RPMI7951 (cell line): ENCODE measurements at regions not wholly inside any gene's neighbourhood (a gene's known extent, or its start where the extent isn't known, plus 50 kb on each side); places are given as distances from the start of the nearest gene placed in this dataset.
"Not testable (repeated sequence)": the region's sequence is repeated elsewhere in the genome, so short reads cannot be mapped to it uniquely, and the experiment has no call there.

ENCODE experiments used
- DNase-seq: peaks from one replicate; pipeline ENCODE4 v3.0.0-alpha.2; 2012; ENCODE audit warnings: low read depth

DNA sequence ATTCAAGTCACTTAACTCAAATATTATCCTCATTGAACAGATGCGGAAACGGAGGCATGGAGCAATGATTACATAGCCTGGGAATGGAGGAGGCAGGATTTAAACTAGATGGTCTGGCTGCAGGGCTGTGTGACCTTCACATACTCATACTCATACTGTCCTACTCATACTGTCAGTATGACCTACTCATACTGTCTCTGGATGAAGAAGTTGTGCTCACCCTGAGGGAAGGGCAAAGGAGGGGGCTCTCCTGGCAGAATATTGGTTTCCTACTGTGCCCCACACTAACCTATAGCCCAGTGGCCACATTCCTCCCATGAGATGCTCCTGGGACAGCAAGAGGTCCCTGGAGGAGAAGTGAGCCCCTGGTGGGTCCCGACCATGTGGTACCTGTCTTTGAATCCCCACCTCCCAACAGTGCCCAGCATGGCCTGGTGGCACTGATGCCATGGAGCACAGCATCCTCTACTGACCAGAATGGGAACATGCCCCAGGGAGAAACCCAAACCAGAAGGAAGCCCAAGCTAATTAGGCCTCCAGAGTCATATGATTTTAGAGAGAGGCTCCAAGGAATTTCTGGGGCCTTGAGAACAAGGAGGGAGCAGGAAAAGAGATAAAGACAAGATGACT, 197.3 kb upstream of the SDK2 start:
- no peak for DNase-seq

DNA sequence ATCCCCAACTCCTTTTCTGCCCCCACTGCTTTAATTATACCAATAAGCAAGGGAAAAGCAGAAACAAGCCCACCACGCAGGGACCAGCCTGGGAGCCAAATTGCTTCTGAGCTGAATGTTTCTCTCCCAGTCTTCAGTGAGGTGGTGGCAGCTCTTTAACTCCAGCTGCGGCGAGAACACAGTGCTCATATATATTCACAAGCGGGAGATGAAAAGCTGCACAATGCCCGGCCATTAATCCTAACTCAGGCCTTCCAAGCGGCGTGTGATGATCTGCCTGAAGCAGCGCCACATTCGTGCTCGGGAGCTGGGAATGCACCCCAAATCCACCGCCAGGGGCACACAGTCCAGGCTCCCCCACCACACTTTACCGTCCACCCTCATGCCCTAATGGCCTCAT, 203.7 kb upstream of the SDK2 start:
- DNase-seq, result no peak

DNA sequence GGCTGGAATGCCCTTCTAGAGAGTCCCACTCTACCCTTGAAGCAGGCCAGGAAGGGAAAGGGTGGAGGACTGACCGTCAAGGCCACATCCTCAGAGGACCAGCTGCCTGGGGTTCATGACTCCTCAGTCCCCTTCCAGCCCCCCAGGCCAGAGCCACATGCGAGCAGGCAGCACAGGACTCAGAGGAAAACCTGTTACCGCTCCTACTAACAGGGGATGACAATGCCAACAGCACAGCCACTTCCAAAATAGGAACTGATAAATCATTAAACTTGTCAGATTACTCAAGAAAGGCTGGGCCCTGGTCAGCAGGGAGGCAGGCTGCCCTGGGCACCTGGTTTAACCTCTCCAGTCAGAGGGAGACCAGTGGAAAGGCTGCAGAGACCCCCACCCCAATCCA, 206.2 kb upstream of the SDK2 start:
- no peak for DNase-seq

DNA sequence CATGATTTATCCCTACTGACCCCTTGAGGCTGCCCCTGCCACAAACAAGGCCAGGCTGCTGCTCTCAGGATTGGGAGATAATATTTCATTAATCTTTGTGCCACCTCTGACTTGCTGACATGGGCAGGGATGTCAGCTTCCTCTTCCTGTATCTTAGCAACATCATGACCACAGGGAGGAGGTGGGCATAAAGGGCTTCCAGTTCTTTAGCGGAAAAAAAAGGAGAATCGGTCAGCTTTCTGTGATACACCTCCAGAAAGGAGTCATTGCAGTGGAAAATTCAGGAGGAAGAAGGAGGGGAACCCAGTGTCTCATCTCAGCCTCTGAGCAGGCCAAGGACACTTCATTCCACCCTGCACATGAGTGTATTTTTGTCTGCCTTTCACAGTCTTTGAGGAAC, 206.8 kb upstream of the SDK2 start:
- DNase-seq, result no peak

DNA sequence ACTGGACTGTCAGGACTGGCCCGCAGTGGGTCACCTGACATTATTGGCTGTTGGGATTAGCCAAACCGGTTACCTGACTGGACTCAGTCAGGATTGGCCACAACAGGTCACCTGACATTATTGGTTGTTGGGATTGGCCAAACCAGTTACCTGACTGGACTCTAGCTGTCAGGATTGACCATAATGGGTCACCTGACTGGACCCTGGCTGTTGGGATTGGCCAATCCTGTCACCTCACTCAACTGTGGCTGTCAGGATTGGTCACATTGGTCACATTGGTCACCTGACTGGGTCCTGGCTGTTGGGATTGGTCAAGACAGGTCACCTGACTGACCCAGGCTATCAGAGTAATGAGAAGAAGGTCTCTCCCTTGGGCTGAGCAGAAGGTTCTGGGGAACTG, 207.7 kb upstream of the SDK2 start:
- no peak for DNase-seq

DNA sequence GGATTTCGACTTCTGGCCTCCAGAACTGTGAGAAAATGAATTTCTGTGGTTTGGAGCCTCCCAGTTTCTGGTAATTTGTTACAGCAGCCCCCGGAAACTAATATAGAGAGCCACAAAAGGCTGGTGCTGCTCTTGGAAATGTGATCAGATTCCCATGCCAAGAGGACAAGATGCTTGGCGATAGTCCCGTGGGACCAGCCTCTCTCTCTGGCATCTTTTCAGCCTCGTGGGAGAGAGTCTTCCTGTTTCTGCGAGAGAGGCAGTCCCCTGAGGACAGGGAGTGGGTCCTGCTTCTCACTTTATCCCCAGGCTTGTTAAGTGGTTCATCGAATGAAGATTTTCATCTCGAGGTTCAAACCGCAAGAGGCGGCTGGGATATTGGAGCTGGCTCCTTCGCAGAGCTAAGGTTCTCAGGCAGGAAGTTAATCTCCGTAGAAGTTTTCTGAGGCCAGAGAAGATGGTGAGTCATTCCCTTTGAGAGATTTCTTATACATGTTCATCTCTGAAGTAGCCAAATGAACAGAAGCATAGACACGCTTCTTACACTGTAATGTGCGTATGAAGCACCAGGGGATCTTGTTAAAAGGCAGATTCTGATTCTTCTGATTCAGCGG, 211.6 kb upstream of the SDK2 start:
- peak; percentile 48 for DNase-seq

DNA sequence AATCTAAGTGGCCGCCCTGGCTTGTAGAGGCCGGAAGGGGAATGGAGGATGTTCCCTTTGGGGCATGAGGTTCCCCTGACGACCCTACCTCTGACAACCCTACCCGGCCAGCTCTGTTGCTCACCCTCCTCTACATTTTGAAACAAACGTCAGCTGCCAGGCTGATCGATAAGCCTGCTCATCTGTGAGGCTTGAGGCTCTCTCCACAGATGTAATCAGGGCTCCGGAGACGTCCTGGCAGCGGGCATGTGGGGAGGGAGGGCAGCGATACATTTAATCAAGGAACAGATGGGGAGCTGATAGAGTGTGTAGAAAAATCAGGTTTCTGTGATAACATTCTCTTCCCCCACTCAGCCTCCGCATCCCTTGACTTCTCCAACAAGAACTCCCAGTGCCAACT, 212.3 kb upstream of the SDK2 start:
- DNase-seq, result no peak

DNA sequence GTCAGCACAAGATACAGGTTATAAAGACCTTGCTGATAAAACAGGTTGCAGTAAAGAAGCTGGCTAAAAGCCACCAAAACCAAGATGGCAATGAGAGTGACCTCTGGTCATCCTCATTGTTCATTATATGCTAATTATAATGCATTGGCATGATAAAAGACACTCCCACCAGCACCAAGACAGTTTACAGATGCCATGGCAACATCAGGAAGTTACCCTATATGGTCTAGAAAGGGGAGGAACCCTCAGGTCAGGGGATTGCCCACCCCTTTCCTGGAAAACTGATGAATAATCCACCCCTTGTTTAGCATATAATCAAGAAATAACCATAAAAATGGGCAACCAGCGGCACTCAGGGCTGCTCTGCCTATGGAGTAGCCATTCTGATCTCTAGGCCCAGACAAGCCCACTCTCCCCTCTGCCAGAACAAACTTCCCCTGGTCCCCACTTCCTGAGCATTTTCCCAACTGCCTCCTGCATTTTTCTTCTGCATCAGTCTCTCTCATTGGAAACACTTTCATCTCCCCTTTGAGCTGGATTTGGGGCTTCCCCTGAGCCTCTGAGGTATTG, 215.3 kb upstream of the SDK2 start:
- not testable (repeated sequence) for DNase-seq

DNA sequence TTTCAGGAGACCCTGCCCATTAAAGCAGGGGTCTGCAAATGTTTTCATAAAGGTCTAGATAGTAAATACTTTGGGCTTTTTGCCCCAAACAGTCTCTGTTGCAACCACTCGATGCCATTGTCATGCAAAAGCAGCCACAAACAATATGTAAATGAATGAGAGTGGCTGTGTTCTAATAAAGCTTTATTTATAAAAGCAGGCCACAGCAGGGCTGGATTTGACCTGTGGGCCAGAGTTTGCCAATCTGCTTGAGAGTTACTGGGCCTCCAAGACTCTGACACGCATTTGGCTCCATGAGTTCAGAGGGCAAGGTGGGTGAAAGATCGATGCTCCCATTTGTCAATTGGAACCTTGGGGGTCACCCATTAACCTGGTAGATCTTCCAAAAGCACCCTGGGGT, 217.3 kb upstream of the SDK2 start:
- no peak for DNase-seq

DNA sequence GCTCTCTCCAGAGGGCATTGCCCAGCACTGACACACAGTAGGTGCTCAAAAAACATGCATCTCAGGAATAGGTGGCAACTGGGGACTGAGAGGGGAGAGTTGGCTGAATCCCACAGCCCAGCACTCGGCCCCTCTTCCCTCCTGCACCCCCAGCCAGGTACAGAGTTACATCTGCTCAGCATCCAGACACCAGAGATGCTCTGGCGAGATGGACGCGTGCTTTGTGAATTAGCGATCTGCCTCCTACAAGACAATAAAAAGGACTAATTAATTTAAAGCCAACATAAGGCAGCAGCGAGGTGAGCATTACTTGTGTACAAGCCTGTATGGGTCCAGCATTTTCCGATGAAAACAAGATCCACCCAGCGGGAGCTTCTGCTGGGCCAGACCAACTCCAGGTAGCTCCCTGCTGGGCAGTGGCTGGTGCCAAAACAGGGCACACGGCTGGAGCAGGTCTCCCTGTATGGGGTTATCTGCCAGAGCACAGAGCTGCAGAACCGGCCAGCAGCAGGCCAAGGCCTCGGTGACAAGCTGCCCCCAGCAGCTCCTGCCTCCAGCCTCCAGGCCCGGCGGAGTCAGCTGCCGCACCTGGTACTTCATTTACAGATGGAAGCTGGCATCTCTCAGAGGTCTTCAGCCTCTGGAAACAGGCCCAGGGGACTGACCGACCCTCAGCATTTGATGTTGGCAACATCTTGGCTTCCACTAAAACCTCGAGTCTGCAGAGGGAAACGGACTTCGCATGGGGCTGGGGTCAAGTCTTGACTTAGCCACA, 219.7 kb upstream of the SDK2 start:
- DNase-seq, result no peak

DNA sequence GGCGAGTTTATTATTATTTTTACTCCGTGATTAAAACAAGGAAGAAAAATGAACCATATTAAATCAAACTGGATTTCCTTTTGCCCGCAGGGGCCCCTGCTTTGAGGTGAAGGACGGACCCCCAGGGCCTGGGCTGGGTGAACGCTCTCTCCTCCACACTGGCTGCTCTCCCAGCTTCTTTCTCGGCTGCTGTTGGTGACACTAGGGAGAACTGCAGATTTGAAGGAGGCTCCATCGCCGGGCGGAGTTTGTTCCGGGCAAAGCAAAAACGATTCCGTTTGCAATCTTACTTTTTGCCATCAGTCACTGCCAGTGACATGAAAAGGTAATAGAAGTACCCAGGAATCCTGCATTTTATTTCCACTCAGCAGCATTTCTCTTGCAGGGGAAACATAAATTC, 221.6 kb upstream of the SDK2 start:
- no peak for DNase-seq

DNA sequence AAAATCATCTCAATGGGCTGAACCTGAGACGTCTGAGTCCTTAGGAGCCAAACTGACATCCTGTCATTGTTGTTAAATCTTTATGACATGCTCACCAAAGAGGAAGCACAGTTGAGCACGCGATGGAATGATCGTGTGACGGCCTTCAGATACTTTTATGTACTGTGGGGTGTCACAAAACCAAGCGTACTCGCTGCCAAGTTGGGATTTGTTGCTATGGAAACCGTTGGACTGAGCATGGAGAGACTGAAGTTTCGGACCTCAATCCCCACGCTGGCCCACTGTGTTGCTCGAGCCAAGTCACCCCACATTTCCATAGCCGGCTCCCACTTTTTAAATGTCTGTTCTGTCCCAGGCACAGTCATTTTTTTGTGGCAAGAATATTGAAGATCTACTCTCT, 222.8 kb upstream of the SDK2 start:
- no peak for DNase-seq

DNA sequence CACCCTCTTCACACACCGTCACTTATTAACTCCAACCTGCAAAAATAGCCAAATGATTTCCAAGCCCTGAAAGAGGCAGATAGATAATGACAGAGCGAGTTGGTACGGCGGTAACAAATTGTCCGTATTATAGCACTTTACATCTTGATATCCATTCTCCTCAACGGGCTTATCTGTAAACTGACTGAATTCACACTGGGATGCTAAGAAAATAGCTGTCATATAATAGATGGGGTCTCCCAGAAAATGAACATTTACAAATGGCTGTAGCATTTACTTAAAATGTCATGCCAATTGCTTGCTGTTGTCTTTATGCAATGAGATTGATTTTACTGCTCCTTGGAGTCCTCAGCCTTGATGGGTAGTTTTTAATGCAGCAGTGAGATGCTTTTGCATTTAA, 225.8 kb upstream of the SDK2 start:
- DNase-seq, result no peak

DNA sequence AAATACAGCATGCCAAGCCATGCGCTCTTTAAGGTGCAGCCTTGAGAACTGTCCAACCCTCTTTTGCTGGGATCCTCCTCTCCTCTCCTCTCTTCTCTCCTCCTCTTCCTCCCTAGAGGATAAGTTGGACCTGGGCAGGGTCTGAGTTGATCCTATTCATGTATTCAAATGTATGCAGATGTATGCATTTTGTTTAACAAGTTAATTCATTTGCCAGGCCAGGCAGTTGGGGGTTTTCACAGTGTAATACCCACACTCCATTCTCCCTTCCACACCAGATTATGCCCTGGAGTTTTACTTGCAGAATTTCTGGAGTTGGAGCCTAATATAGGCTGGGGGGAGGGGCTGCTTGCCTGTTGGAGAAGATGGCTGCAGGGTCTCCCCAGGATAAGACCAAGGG, 226.2 kb upstream of the SDK2 start:
- DNase-seq, result no peak

DNA sequence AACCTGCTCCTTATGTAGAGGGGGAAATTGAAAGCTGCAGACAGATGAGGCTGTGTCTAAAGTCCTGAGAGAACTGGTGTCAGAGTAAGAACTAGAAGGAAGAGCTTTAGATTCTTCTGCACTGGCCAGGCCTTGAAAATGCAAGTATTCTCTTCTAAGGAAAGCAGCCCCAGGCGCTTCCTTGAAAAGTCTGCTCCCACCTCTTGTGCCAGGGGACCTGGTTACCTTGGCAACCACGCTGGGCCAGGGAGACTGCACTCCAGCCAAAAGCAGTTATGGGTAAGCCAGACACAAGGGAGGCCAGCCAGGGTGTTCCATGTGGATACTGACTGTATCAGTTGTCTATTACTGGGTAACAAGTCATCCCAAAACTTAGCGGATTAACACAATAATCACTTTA, 228.6 kb upstream of the SDK2 start:
- no peak for DNase-seq

DNA sequence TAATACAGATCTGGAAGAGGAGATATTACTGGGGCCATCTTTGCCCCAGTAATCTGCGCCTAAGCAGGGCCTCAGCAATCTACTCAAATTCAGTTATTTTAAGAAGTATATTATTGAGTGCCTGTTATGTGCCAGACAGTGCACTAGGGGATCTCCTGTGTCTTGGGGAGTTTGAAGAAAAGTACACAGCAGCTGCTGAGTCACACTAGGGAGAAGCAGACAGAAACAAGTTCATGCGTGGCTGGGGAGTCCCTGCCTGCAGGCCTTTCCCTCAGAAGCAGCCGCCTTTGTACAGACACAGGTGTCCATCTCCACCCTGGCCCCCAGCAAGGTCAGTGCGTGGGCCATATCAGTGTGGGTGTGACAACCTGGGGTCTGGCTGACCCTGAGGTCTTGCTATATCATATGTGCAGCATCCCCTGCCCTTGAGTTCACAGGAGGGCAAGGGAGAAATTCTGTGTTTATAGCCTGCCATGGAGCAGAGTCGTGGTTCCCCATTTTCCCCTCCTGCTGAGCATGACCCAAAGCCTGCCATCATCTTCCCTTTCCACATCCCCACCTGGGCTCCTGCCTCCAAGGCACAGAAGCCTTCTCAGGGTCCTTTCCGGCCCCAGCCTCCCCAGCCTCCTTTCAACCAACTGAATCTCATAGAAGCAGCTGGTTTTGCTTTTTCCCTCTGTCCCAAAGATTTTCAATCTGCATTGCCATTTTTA, 229.9 kb upstream of the SDK2 start:
- DNase-seq, result no peak

DNA sequence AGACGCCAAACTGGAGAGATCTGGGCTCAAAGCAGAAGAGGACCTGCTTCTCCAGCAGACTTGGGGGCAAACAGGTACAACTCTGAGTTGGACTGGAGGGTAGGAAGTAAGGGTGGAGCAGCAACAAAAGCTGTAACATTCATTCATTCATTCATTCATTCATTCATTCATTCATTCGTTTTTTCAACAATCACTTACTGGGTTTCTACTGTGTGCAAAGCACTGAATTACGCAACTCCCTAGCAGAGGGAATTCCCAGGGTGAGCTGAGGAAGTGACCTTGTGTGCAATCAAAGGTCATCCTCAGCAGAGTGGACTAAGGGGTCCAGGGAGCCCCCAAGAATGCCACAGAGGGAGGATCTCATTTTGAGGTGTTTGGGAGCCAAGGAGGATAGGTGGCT, 231.1 kb upstream of the SDK2 start:
- no peak for DNase-seq

DNA sequence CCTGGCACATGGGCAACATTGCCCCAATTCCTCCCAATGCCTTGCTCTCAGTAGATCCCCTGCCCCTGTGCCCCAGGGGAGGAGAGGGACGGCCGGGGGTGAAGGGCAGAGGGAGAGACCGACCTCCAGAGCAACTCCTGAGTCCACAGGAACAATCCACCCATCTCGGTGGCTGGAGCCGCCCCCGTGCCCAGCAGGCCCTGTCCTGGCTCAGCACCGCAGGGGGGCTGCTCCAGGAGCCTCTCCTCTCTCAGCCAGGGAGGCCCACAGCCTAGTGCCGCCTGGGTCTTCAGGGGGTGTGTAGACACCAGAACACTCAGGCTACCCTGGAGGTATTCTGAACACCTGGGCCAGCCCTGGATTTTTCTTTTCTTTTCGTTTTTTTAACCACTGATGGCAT, 233.7 kb upstream of the SDK2 start:
- no peak for DNase-seq

DNA sequence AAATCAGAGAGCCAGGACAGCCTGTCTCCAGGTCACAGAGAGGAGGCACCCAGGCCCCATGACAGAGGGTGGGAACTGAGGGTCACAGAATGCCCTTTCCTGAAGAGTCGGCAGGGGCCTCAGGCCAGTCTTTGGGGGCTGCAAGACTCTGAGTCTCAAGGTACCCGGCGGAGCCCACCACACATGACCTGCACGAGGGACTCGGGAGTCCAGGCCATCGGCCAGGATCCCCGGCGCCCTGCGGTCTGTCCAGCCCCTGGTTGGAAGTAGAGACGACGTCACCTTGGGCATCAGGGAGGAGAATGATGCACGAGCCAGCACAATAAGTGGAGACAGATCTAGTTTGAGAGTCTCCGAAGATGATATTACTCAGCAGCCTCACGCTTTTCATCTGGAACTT, 234.7 kb upstream of the SDK2 start:
- DNase-seq, result no peak

DNA sequence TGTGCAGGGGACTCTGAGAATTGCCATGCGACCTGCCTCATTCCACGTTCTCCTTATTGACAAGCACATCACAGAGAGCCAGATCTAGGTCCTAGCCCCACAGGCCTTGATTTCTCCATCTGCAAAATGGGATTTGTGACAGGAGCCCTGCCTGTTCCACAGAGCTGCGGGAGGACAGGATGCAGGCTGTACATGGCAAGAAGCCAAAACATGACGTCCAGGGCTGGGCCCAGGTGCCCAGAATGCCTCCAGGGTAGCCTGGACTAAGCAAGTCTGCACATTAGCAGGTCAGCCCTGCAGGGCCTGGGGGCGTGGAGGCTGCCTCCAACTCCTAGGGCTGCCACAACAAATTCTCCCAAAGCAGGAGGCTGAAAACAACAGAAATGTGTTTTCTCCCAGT, 235.7 kb upstream of the SDK2 start:
- DNase-seq, result no peak

DNA sequence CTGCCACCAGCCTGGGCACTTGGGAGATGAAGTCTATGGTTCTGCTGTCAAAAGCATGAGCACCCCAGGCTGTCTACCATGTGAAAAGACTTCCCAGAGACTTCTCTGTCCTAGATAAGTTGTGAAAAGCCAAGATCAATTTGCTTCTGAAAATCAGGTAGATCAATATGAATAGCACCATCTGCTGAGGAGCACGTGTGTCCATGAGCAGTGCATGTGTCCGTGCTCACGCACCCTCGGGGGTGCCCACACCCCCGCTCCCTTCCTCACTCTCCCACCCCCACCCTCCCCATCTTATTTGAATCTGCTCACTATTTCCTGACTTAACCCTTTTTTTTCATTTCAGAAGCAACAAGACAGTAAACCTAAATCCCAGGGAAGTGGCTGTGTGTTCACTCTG, 238.3 kb upstream of the SDK2 start:
- no peak for DNase-seq

DNA sequence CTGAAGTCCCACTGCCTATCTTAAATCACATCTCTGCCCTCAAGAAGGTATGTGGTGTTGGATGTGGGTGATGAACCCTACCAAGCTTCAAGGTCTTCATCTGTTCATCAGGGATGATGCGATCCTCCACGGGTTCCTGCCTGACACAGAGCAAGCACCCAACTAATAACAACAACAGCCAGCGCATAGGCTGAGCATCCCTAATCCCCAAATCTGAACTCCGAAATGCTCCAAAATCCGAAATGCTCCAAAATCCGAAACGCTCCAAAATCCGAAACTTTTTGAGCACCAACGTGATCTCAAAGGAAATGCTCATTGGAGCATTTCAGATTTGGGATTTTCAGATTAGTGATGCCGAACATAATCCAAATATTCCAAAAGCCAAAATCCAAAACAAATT, 238.9 kb upstream of the SDK2 start:
- no peak for DNase-seq

DNA sequence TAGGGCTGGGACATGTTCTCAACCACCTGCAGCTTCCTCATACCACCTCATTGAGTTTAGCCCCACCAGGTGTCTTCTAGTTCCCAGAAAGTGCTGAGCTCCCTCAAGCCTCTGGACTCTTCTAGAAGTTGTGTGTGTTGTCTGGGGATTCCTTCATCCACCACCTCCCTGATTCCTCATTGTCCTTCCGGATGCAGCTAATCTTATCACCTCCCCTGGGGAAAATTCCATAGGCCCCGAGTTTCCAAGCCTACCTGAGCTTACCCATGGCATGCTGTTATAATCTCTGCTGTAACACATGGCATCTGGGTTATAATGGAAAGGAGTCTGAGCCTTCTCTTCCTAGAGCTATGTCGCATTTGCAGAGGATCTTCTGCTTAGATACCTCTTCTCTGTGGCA, 243.5 kb upstream of the SDK2 start:
- DNase-seq, result no peak
